RWPE1 (cell line): ENCODE measurements at regions not wholly inside any gene's neighbourhood (a gene's known extent, or its start where the extent isn't known, plus 50 kb on each side); places are given as distances from the start of the nearest gene placed in this dataset.
"Not testable (repeated sequence)": the region's sequence is repeated elsewhere in the genome, so short reads cannot be mapped to it uniquely, and the experiment has no call there.

ENCODE experiments used
- CTCF ChIA-PET: fragments of 350-600 bp; sonication (Branson Sonifier 250); formaldehyde crosslinking; extraction: SDS; loops from one replicate; lab custom pipeline; 2021; lab: Yijun Ruan, JAX
- POLR2A ChIA-PET: fragments of 400-600 bp; formaldehyde crosslinking; extraction: SDS; loops from one replicate; lab custom pipeline; 2020; ENCODE audit warnings: antibody characterized with exemption; ENCODE audit not compliant: low non-redundant PET; lab: Yijun Ruan, JAX
- DNase-seq: peaks from one replicate; pipeline ENCODE4 v3.0.0; 2012; ENCODE audit warnings: low spot score
- H3K27ac ChIP-seq: fragments of 450-650 bp; 2 replicates; pipeline ENCODE4 v1.5.1; 2017
- TF ChIP-seq, protein P1 (sequence below): fragments of 450-650 bp; conservative IDR thresholded peaks from 2 replicates; pipeline ENCODE4 v1.5.1; 2017; ENCODE audit warnings: low read depth, mild to moderate bottlenecking

DNA sequence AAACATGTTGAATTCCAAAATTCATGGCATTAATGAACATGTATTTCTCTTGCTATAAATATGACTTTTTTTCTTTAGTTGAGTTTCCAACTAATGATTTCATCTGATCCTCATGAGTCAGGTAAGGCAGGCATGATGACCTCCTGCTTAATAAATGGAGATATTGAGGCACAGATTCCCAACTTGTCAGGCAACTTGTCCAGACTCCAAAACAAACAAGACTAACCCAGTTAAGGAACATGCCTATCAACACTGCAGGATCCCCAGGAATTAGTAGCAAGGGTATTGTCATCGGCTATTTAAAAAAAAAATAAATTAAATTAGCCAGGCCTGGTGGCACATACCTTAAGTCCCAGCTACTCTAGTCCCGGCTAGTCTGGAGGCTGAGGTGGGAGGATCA is 121.3 kb upstream of the SALL4 start:
- H3K27ac ChIP-seq = no peak overlapping the region
- TF ChIP-seq, protein P1, sequence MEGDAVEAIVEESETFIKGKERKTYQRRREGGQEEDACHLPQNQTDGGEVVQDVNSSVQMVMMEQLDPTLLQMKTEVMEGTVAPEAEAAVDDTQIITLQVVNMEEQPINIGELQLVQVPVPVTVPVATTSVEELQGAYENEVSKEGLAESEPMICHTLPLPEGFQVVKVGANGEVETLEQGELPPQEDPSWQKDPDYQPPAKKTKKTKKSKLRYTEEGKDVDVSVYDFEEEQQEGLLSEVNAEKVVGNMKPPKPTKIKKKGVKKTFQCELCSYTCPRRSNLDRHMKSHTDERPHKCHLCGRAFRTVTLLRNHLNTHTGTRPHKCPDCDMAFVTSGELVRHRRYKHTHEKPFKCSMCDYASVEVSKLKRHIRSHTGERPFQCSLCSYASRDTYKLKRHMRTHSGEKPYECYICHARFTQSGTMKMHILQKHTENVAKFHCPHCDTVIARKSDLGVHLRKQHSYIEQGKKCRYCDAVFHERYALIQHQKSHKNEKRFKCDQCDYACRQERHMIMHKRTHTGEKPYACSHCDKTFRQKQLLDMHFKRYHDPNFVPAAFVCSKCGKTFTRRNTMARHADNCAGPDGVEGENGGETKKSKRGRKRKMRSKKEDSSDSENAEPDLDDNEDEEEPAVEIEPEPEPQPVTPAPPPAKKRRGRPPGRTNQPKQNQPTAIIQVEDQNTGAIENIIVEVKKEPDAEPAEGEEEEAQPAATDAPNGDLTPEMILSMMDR = no peak
- CTCF ChIA-PET = no interaction called here
- POLR2A ChIA-PET = no interaction called here
- DNase-seq = no peak

- CTCF ChIA-PET = interaction anchor here (0.6 kb wide), 2 partner anchors 48 to 189 kb away, joined by 4 to 5 read pairs; no protein-coding TSS in a partner anchor
- POLR2A ChIA-PET = interaction anchor here (0.6 kb wide), 1 partner anchor 47 kb away, joined by 3 read pairs; no protein-coding TSS in a partner anchor
- DNase-seq, H3K27ac ChIP-seq: not testable (repeated sequence)
Measured at GRCh38 chr20:51922812-51923211, 120.5 kb upstream of the SALL4 start.

DNA sequence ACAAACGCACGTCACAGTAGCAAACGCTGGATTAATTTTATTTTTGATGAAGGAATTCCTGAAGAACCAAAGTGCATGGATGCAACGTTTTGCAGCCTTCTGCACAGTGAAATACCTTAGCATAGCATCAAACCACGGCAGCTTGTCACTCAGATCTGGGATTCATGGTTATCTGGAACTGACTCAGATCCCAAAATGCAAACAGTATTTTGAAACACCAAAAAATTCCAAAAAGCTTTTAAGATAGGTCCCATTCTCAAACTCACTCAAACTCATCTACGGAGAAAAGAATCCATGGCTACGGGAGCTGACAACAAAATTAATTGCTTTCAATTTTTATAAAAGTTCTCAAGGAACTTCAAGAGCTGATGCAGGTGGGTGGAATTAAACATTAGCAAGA is 116.2 kb upstream of the SALL4 start:
- CTCF ChIA-PET = interaction anchor here (0.6 to 0.7 kb wide), 2 partner anchors 58 to 295 kb away, joined by 3 read pairs; no protein-coding TSS in a partner anchor
- no peak for DNase-seq
- POLR2A ChIA-PET = no interaction called here
- TF ChIP-seq, protein P1 = no peak
- H3K27ac ChIP-seq = no peak overlapping the region

DNA sequence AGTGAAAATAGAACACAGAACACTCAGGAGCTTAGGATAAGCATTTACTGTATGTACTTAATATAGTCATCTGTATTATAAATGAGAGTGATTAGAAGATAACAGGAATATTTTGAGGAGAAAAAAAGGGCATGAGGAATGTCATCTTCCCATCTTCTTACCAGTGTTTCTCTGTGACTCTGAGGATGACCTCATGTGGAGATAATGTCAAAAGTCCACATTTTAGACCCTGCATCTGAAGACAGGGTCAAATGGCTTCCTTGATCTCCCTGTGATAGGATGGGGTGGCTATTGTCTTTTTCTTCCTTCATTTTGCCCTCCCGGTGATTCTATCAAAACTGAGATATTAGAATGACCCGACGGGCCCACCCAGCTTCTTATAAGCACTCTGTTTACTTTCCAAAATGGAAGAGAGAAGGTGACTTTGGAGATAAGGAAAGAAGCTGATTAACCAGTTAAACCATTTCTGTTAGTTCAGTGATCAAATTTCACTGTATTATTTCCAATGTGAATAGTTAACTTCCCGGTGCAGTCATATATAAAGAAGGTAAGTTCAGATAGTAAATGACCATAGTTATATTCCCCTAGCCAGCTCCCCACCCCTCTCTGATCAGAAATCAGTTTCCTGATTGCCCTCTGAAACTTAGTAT is 115.7 kb upstream of the SALL4 start:
- POLR2A ChIA-PET = no interaction called here
- no peak for DNase-seq
- TF ChIP-seq, protein P1 = no peak
- CTCF ChIA-PET = interaction anchor here (0.7 kb wide), 1 partner anchor 294 kb away, joined by 3 read pairs; no protein-coding TSS in a partner anchor
- no peak overlapping the region for H3K27ac ChIP-seq

DNA sequence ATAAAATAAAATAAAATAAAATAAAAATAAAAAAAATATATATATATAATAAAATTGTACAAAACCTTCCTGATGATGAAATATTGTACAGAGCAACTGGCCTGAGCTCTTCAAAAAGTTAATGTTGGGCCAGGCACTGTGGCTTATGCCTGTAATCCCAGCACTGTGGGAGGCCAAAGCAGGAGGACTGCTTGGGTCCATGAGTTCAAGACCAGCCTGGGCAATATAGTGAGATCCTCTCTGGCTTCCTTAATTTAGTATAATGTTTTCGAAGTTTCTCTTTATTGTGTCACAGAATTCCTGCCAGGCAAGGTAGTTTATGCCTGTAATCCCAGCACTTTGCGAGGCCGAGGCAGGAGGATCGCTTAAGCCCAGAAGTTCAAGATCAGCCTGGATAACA is 113.9 kb upstream of the SALL4 start:
- ChIA-PET CTCF (no interaction called here), POLR2A (no interaction called here)
- no peak for DNase-seq

GRCh38 chr20:51914758-51915157 is 112.4 kb upstream of the SALL4 start:
- H3K27ac ChIP-seq = no peak overlapping the region
- ChIA-PET POLR2A (interaction anchor here (0.5 kb wide), 1 partner anchor 1374 kb away, joined by 4 read pairs; no protein-coding TSS in a partner anchor), CTCF (interaction anchor here (0.5 to 0.7 kb wide), 4 partner anchors 28 to 318 kb away, joined by 3 to 5 read pairs (median 3); no protein-coding TSS in a partner anchor)
- DNase-seq = no peak
- TF ChIP-seq, protein P1 = no peak

More for the DNA sequence above, 113.9 kb upstream of the SALL4 start:
- no peak overlapping the region for H3K27ac ChIP-seq
- TF ChIP-seq, protein P1 = no peak
